Ectodermal cell (in vitro differentiated cells): ENCODE measurements at regions not wholly inside any gene's neighbourhood (a gene's known extent, or its start where the extent isn't known, plus 50 kb on each side); places are given as distances from the start of the nearest gene placed in this dataset.
"Not testable (repeated sequence)": the region's sequence is repeated elsewhere in the genome, so short reads cannot be mapped to it uniquely, and the experiment has no call there.

Experiments used
- H3K27ac ChIP-seq: 2 replicates; pipeline ENCODE4 v1.7.0; 2013; ENCODE audit warnings: mild to moderate bottlenecking, low read depth, low read length; ENCODE audit not compliant: insufficient read depth, poor library complexity, severe bottlenecking
- H3K27me3 ChIP-seq: 2 replicates; pipeline ENCODE4 v1.7.0; 2013; ENCODE audit warnings: mild to moderate bottlenecking, low read length; ENCODE audit not compliant: insufficient read depth, control insufficient read depth, poor library complexity, severe bottlenecking
- H3K36me3 ChIP-seq: one replicate; pipeline ENCODE4 v1.7.0; 2013; ENCODE audit warnings: low read length; ENCODE audit not compliant: control insufficient read depth, insufficient read depth
- H3K4me1 ChIP-seq: one replicate; pipeline ENCODE4 v1.7.0; 2013; ENCODE audit warnings: low read length; ENCODE audit not compliant: control insufficient read depth, insufficient read depth
- H3K4me3 ChIP-seq: 2 replicates; pipeline ENCODE4 v1.7.0; 2013; ENCODE audit warnings: low read depth, low read length, control low read depth; ENCODE audit not compliant: insufficient read depth
- H3K9me3 ChIP-seq: 2 replicates; pipeline ENCODE4 v1.7.0; 2013; ENCODE audit warnings: mild to moderate bottlenecking, low read length, moderate library complexity; ENCODE audit not compliant: control insufficient read depth
- WGBS, 2 experiments: methylation state at CpG; one replicate each; pipeline ENCODE4 v1.1.7; 2013; ENCODE audit warnings: missing lambda C conversion rate in 2 of 2; 5-methylcytosine and 5-hydroxymethylcytosine counted together

GRCh38 chr4:10388146-10388545 is 69.1 kb downstream of the ZNF518B start:
- H3K4me3 ChIP-seq, H3K36me3 ChIP-seq, H3K9me3 ChIP-seq, H3K27me3 ChIP-seq, H3K27ac ChIP-seq, H3K4me1 ChIP-seq: not testable (repeated sequence)
- WGBS, 2 experiments, result 74 to 83% methylated on average over 2 to 3 of the region's 3 CpGs

- H3K36me3 ChIP-seq, result no peaks in the 10 kb centered on the region
- H3K9me3 ChIP-seq, result no peaks in the 10 kb centered on the region
- no peaks in the 10 kb centered on the region for H3K4me1 ChIP-seq
- WGBS, 2 experiments, result 91 to 92% methylated on average over 3 of the region's 3 CpGs
- H3K27me3 ChIP-seq, result no peaks in the 10 kb centered on the region
- H3K4me3 ChIP-seq, result no peak overlapping the region
- H3K27ac ChIP-seq, result no peak overlapping the region
Measured at GRCh38 chr4:10385994-10386394, 71.2 kb downstream of the ZNF518B start.

- Histone ChIP-seq H3K4me1 (no peaks in the 10 kb centered on the region), H3K36me3 (no peaks in the 10 kb centered on the region), H3K9me3 (no peaks in the 10 kb centered on the region), H3K27me3 (no peaks in the 10 kb centered on the region), H3K27ac (no peak overlapping the region), H3K4me3 (no peak overlapping the region)
- whole genome bisulfite sequencing, 2 experiments, result 87 to 93% methylated on average over 1 of the region's 1 CpG
Measured at GRCh38 chr4:10384974-10385373, 72.3 kb downstream of the ZNF518B start.

GRCh38 chr4:10383417-10383816 is 73.8 kb downstream of the ZNF518B start:
- H3K4me1 ChIP-seq, result no peaks in the 10 kb centered on the region
- H3K27me3 ChIP-seq, result no peaks in the 10 kb centered on the region
- no peaks in the 10 kb centered on the region for H3K36me3 ChIP-seq
- no peaks in the 10 kb centered on the region for H3K9me3 ChIP-seq
- no peak overlapping the region for H3K27ac ChIP-seq
- 85 to 90% methylated on average over 3 of the region's 3 CpGs for WGBS, 2 experiments
- H3K4me3 ChIP-seq, result no peak overlapping the region

GRCh38 chr4:10382171-10382570 is 75.1 kb downstream of the ZNF518B start:
- H3K27ac ChIP-seq, H3K27me3 ChIP-seq, H3K36me3 ChIP-seq, H3K4me1 ChIP-seq, H3K4me3 ChIP-seq, H3K9me3 ChIP-seq: not testable (repeated sequence)
- WGBS, 2 experiments, result 89 to 90% methylated on average over 1 of the region's 1 CpG

- WGBS, 2 experiments, result 93% methylated on average over 4 of the region's 4 CpGs
- no peak overlapping the region for H3K4me3 ChIP-seq
Measured at GRCh38 chr4:10381146-10381545, 76.1 kb downstream of the ZNF518B start.

GRCh38 chr4:10380735-10381134 is 76.5 kb downstream of the ZNF518B start:
- Histone ChIP-seq H3K4me3 (no peak overlapping the region), H3K27ac (no peak overlapping the region), H3K36me3 (no peaks in the 10 kb centered on the region), H3K9me3 (no peaks in the 10 kb centered on the region), H3K4me1 (no peaks in the 10 kb centered on the region), H3K27me3 (no peaks in the 10 kb centered on the region)
- no CpG with 5 or more reads among the region's 1 CpG for WGBS, 2 experiments

More at GRCh38 chr4:10381146-10381545, 76.1 kb downstream of the ZNF518B start:
- H3K27ac ChIP-seq, result no peak overlapping the region
- no peaks in the 10 kb centered on the region for H3K36me3 ChIP-seq
- H3K27me3 ChIP-seq, result no peaks in the 10 kb centered on the region
- no peaks in the 10 kb centered on the region for H3K9me3 ChIP-seq
- H3K4me1 ChIP-seq, result no peaks in the 10 kb centered on the region

GRCh38 chr4:10371869-10372471 is 85.3 kb downstream of the ZNF518B start:
- H3K36me3 ChIP-seq, result no peaks in the 10 kb centered on the region
- H3K4me3 ChIP-seq, result no peak overlapping the region
- 68 to 88% methylated on average over 4 of the region's 4 CpGs for WGBS, 2 experiments
- H3K27me3 ChIP-seq, result no peaks in the 10 kb centered on the region
- no peak overlapping the region for H3K27ac ChIP-seq
- H3K4me1 ChIP-seq, result no peaks in the 10 kb centered on the region
- no peaks in the 10 kb centered on the region for H3K9me3 ChIP-seq

GRCh38 chr4:10371121-10371520 is 86.1 kb downstream of the ZNF518B start:
- H3K27ac ChIP-seq, result no peak overlapping the region
- 93 to 95% methylated on average over 5 of the region's 5 CpGs for WGBS, 2 experiments
- no peaks in the 10 kb centered on the region for H3K36me3 ChIP-seq
- H3K9me3 ChIP-seq, result no peaks in the 10 kb centered on the region
- H3K4me3 ChIP-seq, result no peak overlapping the region
- no peaks in the 10 kb centered on the region for H3K27me3 ChIP-seq
- no peaks in the 10 kb centered on the region for H3K4me1 ChIP-seq

- H3K27ac ChIP-seq, result no peak overlapping the region
- H3K36me3 ChIP-seq, result no peaks in the 10 kb centered on the region
- no peaks in the 10 kb centered on the region for H3K9me3 ChIP-seq
- 92 to 98% methylated on average over 1 to 2 of the region's 2 CpGs for WGBS, 2 experiments
- no peak overlapping the region for H3K4me3 ChIP-seq
- H3K27me3 ChIP-seq, result no peaks in the 10 kb centered on the region
- H3K4me1 ChIP-seq, result no peaks in the 10 kb centered on the region
Measured at GRCh38 chr4:10369517-10369916, 87.7 kb downstream of the ZNF518B start.

- H3K27me3 ChIP-seq, result no peaks in the 10 kb centered on the region
- no peak overlapping the region for H3K27ac ChIP-seq
- H3K4me1 ChIP-seq, result no peaks in the 10 kb centered on the region
- H3K4me3 ChIP-seq, result no peak overlapping the region
- H3K36me3 ChIP-seq, result no peaks in the 10 kb centered on the region
- no peaks in the 10 kb centered on the region for H3K9me3 ChIP-seq
Measured at GRCh38 chr4:10366628-10367027, 90.6 kb downstream of the ZNF518B start.
